Activated CD8-positive, alpha-beta memory T cell treated with anti-CD3 and anti-CD28 coated beads for 24 hours (primary cell): ENCODE measurements at regions not wholly inside any gene's neighbourhood (a gene's known extent, or its start where the extent isn't known, plus 50 kb on each side); places are given as distances from the start of the nearest gene placed in this dataset.

Experiments
- DNase-seq: peaks from one replicate; pipeline ENCODE4 v3.0.0-alpha.2; 2020

GRCh38 chr4:15340902-15341732 lies 86.7 kb upstream of the C1QTNF7 start:
- no peak for DNase-seq

- DNase-seq: no peak
Measured at GRCh38 chr4:15341733-15342300, 86.0 kb upstream of the C1QTNF7 start.

GRCh38 chr4:15343000-15343399 lies 84.8 kb upstream of the C1QTNF7 start:
- no peak for DNase-seq

GRCh38 chr4:15343581-15343980 lies 84.3 kb upstream of the C1QTNF7 start:
- DNase-seq: no peak

- no peak for DNase-seq
Measured at GRCh38 chr4:15344041-15344440, 83.8 kb upstream of the C1QTNF7 start.

GRCh38 chr4:15345134-15345533 lies 82.7 kb upstream of the C1QTNF7 start:
- DNase-seq: no peak

- no peak for DNase-seq
Measured at GRCh38 chr4:15348236-15348635, 79.6 kb upstream of the C1QTNF7 start.

GRCh38 chr4:15348695-15349094 lies 79.1 kb upstream of the C1QTNF7 start:
- DNase-seq: no peak

- DNase-seq: no peak
Measured at GRCh38 chr4:15349531-15349935, 78.3 kb upstream of the C1QTNF7 start.

GRCh38 chr4:15349965-15350364 lies 77.9 kb upstream of the C1QTNF7 start:
- DNase-seq: no peak

GRCh38 chr4:15352524-15352923 lies 75.3 kb upstream of the C1QTNF7 start:
- DNase-seq: no peak

- DNase-seq: no peak
Measured at GRCh38 chr4:15353207-15353606, 74.6 kb upstream of the C1QTNF7 start.

- no peak for DNase-seq
Measured at GRCh38 chr4:15354371-15355297, 73.2 kb upstream of the C1QTNF7 start.

GRCh38 chr4:15361529-15361928 lies 66.3 kb upstream of the C1QTNF7 start:
- DNase-seq: no peak

- no peak for DNase-seq
Measured at GRCh38 chr4:15362541-15362940, 65.3 kb upstream of the C1QTNF7 start.

- no peak for DNase-seq
Measured at GRCh38 chr4:15364183-15364582, 63.6 kb upstream of the C1QTNF7 start.

- DNase-seq: no peak
Measured at GRCh38 chr4:15365641-15366040, 62.2 kb upstream of the C1QTNF7 start.

- DNase-seq: no peak
Measured at GRCh38 chr4:15366721-15367120, 61.1 kb upstream of the C1QTNF7 start.

- DNase-seq: no peak
Measured at GRCh38 chr4:15368856-15369255, 59.0 kb upstream of the C1QTNF7 start.

- DNase-seq: no peak
Measured at GRCh38 chr4:15370296-15370695, 57.5 kb upstream of the C1QTNF7 start.

GRCh38 chr4:15373363-15373762 lies 54.5 kb upstream of the C1QTNF7 start:
- DNase-seq: no peak

GRCh38 chr4:15374656-15375055 lies 53.2 kb upstream of the C1QTNF7 start:
- no peak for DNase-seq

GRCh38 chr4:15375667-15376066 lies 52.2 kb upstream of the C1QTNF7 start:
- no peak for DNase-seq

- no peak for DNase-seq
Measured at GRCh38 chr4:15376145-15376544, 51.7 kb upstream of the C1QTNF7 start.
